ENCODE measurements at regions not wholly inside any gene's neighbourhood (a gene's known extent, or its start where the extent isn't known, plus 50 kb on each side); places are given as distances from the start of the nearest gene placed in this dataset.
"Not testable (repeated sequence)": the region's sequence is repeated elsewhere in the genome, so short reads cannot be mapped to it uniquely, and the experiment has no call there.

GRCh38 chrX:122219226-122219625, 964.9 kb upstream of the GRIA3 start:
- Histone ChIP-seq H3K36me3 (ENCODE audit: control insufficient read depth, insufficient read depth, low read length) (no peaks in the 10 kb centered on the region), H3K4me1 (ENCODE audit: control insufficient read depth, insufficient read depth, low read length) (no peaks in the 10 kb centered on the region), H3K27ac (ENCODE audit: low read length) (no peak overlapping the region), H3K27me3 (ENCODE audit: control insufficient read depth, insufficient read depth, low read length) (no peaks in the 10 kb centered on the region), H3K4me3 (ENCODE audit: low read length) (no peak overlapping the region), H3K9me3 (ENCODE audit: control insufficient read depth, low read depth, low read length) (no peaks in the 10 kb centered on the region)
- WGBS (ENCODE audit: insufficient coverage, low lambda C conversion rate): no CpG with 5 or more reads among the region's 1 CpG
- DNase-seq: no peak

- no peaks in the 10 kb centered on the region for H3K4me1 ChIP-seq (ENCODE audit: control insufficient read depth, insufficient read depth, low read length)
- H3K36me3 ChIP-seq (ENCODE audit: control insufficient read depth, insufficient read depth, low read length): no peaks in the 10 kb centered on the region
- no CpG with 5 or more reads among the region's 3 CpGs for WGBS (ENCODE audit: insufficient coverage, low lambda C conversion rate)
- DNase-seq: no peak
- no peaks in the 10 kb centered on the region for H3K27me3 ChIP-seq (ENCODE audit: control insufficient read depth, insufficient read depth, low read length)
- H3K4me3 ChIP-seq (ENCODE audit: low read length): no peak overlapping the region
- no peaks in the 10 kb centered on the region for H3K9me3 ChIP-seq (ENCODE audit: control insufficient read depth, low read depth, low read length)
- no peak overlapping the region for H3K27ac ChIP-seq (ENCODE audit: low read length)
Measured at GRCh38 chrX:122219735-122220134, 964.3 kb upstream of the GRIA3 start.

- H3K36me3 ChIP-seq (ENCODE audit: control insufficient read depth, insufficient read depth, low read length): no peaks in the 10 kb centered on the region
- no peaks in the 10 kb centered on the region for H3K9me3 ChIP-seq (ENCODE audit: control insufficient read depth, low read depth, low read length)
- no peaks in the 10 kb centered on the region for H3K4me1 ChIP-seq (ENCODE audit: control insufficient read depth, insufficient read depth, low read length)
- DNase-seq: no peak
- WGBS (ENCODE audit: insufficient coverage, low lambda C conversion rate): no CpG with 5 or more reads among the region's 3 CpGs
- no peak overlapping the region for H3K4me3 ChIP-seq (ENCODE audit: low read length)
- H3K27me3 ChIP-seq (ENCODE audit: control insufficient read depth, insufficient read depth, low read length): no peaks in the 10 kb centered on the region
- no peak overlapping the region for H3K27ac ChIP-seq (ENCODE audit: low read length)
Measured at GRCh38 chrX:122220644-122221373, 963.3 kb upstream of the GRIA3 start.

- H3K27ac ChIP-seq (ENCODE audit: low read length); DNase-seq; H3K9me3 ChIP-seq (ENCODE audit: control insufficient read depth, low read depth, low read length); H3K4me1 ChIP-seq (ENCODE audit: control insufficient read depth, insufficient read depth, low read length); H3K27me3 ChIP-seq (ENCODE audit: control insufficient read depth, insufficient read depth, low read length); H3K4me3 ChIP-seq (ENCODE audit: low read length); H3K36me3 ChIP-seq (ENCODE audit: control insufficient read depth, insufficient read depth, low read length): not testable (repeated sequence)
- WGBS (ENCODE audit: insufficient coverage, low lambda C conversion rate): no CpG with 5 or more reads among the region's 4 CpGs
Measured at GRCh38 chrX:122221810-122222209, 962.3 kb upstream of the GRIA3 start.

GRCh38 chrX:122224137-122224536, 959.9 kb upstream of the GRIA3 start:
- WGBS (ENCODE audit: insufficient coverage, low lambda C conversion rate): no CpG with 5 or more reads among the region's 9 CpGs
- not testable (repeated sequence) for H3K27me3 ChIP-seq (ENCODE audit: control insufficient read depth, insufficient read depth, low read length)

GRCh38 chrX:122238801-122239200, 945.3 kb upstream of the GRIA3 start:
- Histone ChIP-seq H3K4me3 (ENCODE audit: low read length) (no peak overlapping the region), H3K27ac (ENCODE audit: low read length) (no peak overlapping the region), H3K36me3 (ENCODE audit: control insufficient read depth, insufficient read depth, low read length) (no peaks in the 10 kb centered on the region), H3K27me3 (ENCODE audit: control insufficient read depth, insufficient read depth, low read length) (no peaks in the 10 kb centered on the region), H3K9me3 (ENCODE audit: control insufficient read depth, low read depth, low read length) (no peaks in the 10 kb centered on the region), H3K4me1 (ENCODE audit: control insufficient read depth, insufficient read depth, low read length) (no peaks in the 10 kb centered on the region)
- no peak for DNase-seq

More at GRCh38 chrX:122224137-122224536, 959.9 kb upstream of the GRIA3 start:
- not testable (repeated sequence) for DNase-seq; H3K4me3 ChIP-seq (ENCODE audit: low read length); H3K4me1 ChIP-seq (ENCODE audit: control insufficient read depth, insufficient read depth, low read length); H3K36me3 ChIP-seq (ENCODE audit: control insufficient read depth, insufficient read depth, low read length); H3K9me3 ChIP-seq (ENCODE audit: control insufficient read depth, low read depth, low read length); H3K27ac ChIP-seq (ENCODE audit: low read length)

- H3K27me3 ChIP-seq (ENCODE audit: control insufficient read depth, insufficient read depth, low read length): no peaks in the 10 kb centered on the region
- WGBS (ENCODE audit: insufficient coverage, low lambda C conversion rate): no CpG with 5 or more reads among the region's 7 CpGs
- no peak for DNase-seq
- no peak overlapping the region for H3K27ac ChIP-seq (ENCODE audit: low read length)
- H3K4me3 ChIP-seq (ENCODE audit: low read length): no peak overlapping the region
- H3K9me3 ChIP-seq (ENCODE audit: control insufficient read depth, low read depth, low read length): no peaks in the 10 kb centered on the region
- H3K36me3 ChIP-seq (ENCODE audit: control insufficient read depth, insufficient read depth, low read length): no peaks in the 10 kb centered on the region
- H3K4me1 ChIP-seq (ENCODE audit: control insufficient read depth, insufficient read depth, low read length): no peaks in the 10 kb centered on the region
Measured at GRCh38 chrX:122241959-122242358, 942.1 kb upstream of the GRIA3 start.

- Histone ChIP-seq H3K27me3 (ENCODE audit: control insufficient read depth, insufficient read depth, low read length) (no peaks in the 10 kb centered on the region), H3K9me3 (ENCODE audit: control insufficient read depth, low read depth, low read length) (no peaks in the 10 kb centered on the region), H3K36me3 (ENCODE audit: control insufficient read depth, insufficient read depth, low read length) (no peaks in the 10 kb centered on the region), H3K4me3 (ENCODE audit: low read length) (no peak overlapping the region), H3K4me1 (ENCODE audit: control insufficient read depth, insufficient read depth, low read length) (no peaks in the 10 kb centered on the region), H3K27ac (ENCODE audit: low read length) (no peak overlapping the region)
- no CpG with 5 or more reads among the region's 2 CpGs for WGBS (ENCODE audit: insufficient coverage, low lambda C conversion rate)
- DNase-seq: no peak
Measured at GRCh38 chrX:122244080-122244479, 940.0 kb upstream of the GRIA3 start.

DNA sequence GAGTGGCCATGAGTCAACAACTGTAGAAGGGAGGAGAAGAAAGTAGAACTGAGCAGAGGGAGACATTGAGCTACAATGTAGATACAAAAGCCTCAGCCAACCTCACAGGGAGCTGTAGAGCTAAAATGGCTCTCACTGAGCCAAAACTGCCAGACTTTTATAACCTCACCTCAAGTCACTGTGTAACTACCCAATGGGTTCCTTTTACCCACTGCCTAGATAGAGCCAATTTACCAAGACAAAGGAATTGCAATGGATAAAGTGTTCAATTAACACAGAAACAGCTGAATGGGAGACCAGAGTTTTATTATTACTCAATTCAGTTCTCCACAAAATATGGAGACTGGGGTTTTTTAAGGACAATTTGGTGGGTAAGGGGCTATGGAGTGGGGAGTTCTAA, 938.9 kb upstream of the GRIA3 start:
- Histone ChIP-seq H3K4me1 (ENCODE audit: control insufficient read depth, insufficient read depth, low read length) (no peaks in the 10 kb centered on the region), H3K27ac (ENCODE audit: low read length) (no peak overlapping the region), H3K36me3 (ENCODE audit: control insufficient read depth, insufficient read depth, low read length) (no peaks in the 10 kb centered on the region), H3K9me3 (ENCODE audit: control insufficient read depth, low read depth, low read length) (no peaks in the 10 kb centered on the region), H3K4me3 (ENCODE audit: low read length) (no peak overlapping the region), H3K27me3 (ENCODE audit: control insufficient read depth, insufficient read depth, low read length) (no peaks in the 10 kb centered on the region)
- DNase-seq: no peak

- no peak overlapping the region for H3K4me3 ChIP-seq (ENCODE audit: low read length)
Measured at GRCh38 chrX:122245943-122246342, 938.1 kb upstream of the GRIA3 start.

GRCh38 chrX:122246937-122247336, 937.1 kb upstream of the GRIA3 start:
- Histone ChIP-seq H3K4me3 (ENCODE audit: low read length) (no peak overlapping the region), H3K4me1 (ENCODE audit: control insufficient read depth, insufficient read depth, low read length) (no peaks in the 10 kb centered on the region), H3K27ac (ENCODE audit: low read length) (no peak overlapping the region), H3K9me3 (ENCODE audit: control insufficient read depth, low read depth, low read length) (no peaks in the 10 kb centered on the region), H3K27me3 (ENCODE audit: control insufficient read depth, insufficient read depth, low read length) (no peaks in the 10 kb centered on the region), H3K36me3 (ENCODE audit: control insufficient read depth, insufficient read depth, low read length) (no peaks in the 10 kb centered on the region)
- WGBS (ENCODE audit: insufficient coverage, low lambda C conversion rate): 60% methylated on average over 1 of the region's 3 CpGs
- DNase-seq: no peak

More at GRCh38 chrX:122245943-122246342, 938.1 kb upstream of the GRIA3 start:
- 60% methylated on average over 1 of the region's 2 CpGs for WGBS (ENCODE audit: insufficient coverage, low lambda C conversion rate)
- H3K9me3 ChIP-seq (ENCODE audit: control insufficient read depth, low read depth, low read length): no peaks in the 10 kb centered on the region
- H3K4me1 ChIP-seq (ENCODE audit: control insufficient read depth, insufficient read depth, low read length): no peaks in the 10 kb centered on the region
- H3K27ac ChIP-seq (ENCODE audit: low read length): no peak overlapping the region
- H3K27me3 ChIP-seq (ENCODE audit: control insufficient read depth, insufficient read depth, low read length): no peaks in the 10 kb centered on the region
- H3K36me3 ChIP-seq (ENCODE audit: control insufficient read depth, insufficient read depth, low read length): no peaks in the 10 kb centered on the region
- no peak for DNase-seq

All from large intestine (tissue), 3 donors.